AG04449 (cell line): ENCODE measurements at regions not wholly inside any gene's neighbourhood (a gene's known extent, or its start where the extent isn't known, plus 50 kb on each side); places are given as distances from the start of the nearest gene placed in this dataset.

Source experiments
- CTCF ChIA-PET: fragments of 350-600 bp; formaldehyde crosslinking; extraction: SDS; loops from one replicate; lab custom pipeline; 2021; ENCODE audit warnings: antibody characterized with exemption; lab: Yijun Ruan, JAX
- POLR2A ChIA-PET: fragments of 400-600, 350-600 bp; formaldehyde crosslinking; extraction: SDS; loops from one replicate; lab custom pipeline; 2020; ENCODE audit warnings: antibody characterized with exemption, inconsistent platforms; lab: Yijun Ruan, JAX
- DNase-seq: peaks from one replicate; pipeline ENCODE4 v3.0.0-alpha.2; 2010; ENCODE audit warnings: low read depth, low spot score
- H3K4me3 ChIP-seq: 2 replicates; pipeline ENCODE4 v1.5.1; 2011; ENCODE audit warnings: low read depth, mild to moderate bottlenecking, control low read depth, low read length
- CTCF ChIP-seq: IDR thresholded peaks from one replicate; pipeline ENCODE4 v1.5.1; 2011; ENCODE audit warnings: mild to moderate bottlenecking, moderate library complexity, low read length, control low read depth, inconsistent platforms; ENCODE audit not compliant: insufficient read depth; ENCODE audit errors: missing control alignments

- ChIA-PET CTCF (no interaction called here), POLR2A (no interaction called here)
- H3K4me3 ChIP-seq, result no peak overlapping the region
- no peak for TF ChIP-seq CTCF
- DNase-seq, result no peak
Observed at GRCh38 chr18:10067670-10068659, 154.1 kb downstream of the VAPA start.

GRCh38 chr18:10068766-10069567 is 155.2 kb downstream of the VAPA start:
- POLR2A ChIA-PET, result no interaction called here
- no peak for TF ChIP-seq CTCF
- CTCF ChIA-PET, result no interaction called here
- no peak for DNase-seq
- H3K4me3 ChIP-seq, result no peak overlapping the region

- no peak for DNase-seq
- ChIA-PET CTCF (no interaction called here), POLR2A (no interaction called here)
- H3K4me3 ChIP-seq, result no peak overlapping the region
- TF ChIP-seq CTCF, result no peak
Observed at GRCh38 chr18:10070561-10071000, 156.8 kb downstream of the VAPA start.

- no peak overlapping the region for H3K4me3 ChIP-seq
- no peak for DNase-seq
- ChIA-PET POLR2A (no interaction called here), CTCF (interaction anchor here (0.6 to 1.8 kb wide), 4 partner anchors 28 to 450 kb away, joined by 3 to 4 read pairs (median 4); no protein-coding TSS in a partner anchor)
- TF ChIP-seq CTCF, result no peak
Observed at GRCh38 chr18:10072671-10073175, 158.9 kb downstream of the VAPA start.

- no peak for DNase-seq
- ChIA-PET CTCF (interaction anchor here (0.5 kb wide), 1 partner anchor 344 kb away, joined by 3 read pairs; no protein-coding TSS in a partner anchor), POLR2A (interaction anchor here (1.4 kb wide), 1 partner anchor 16 kb away, joined by 3 read pairs; no protein-coding TSS in a partner anchor)
- H3K4me3 ChIP-seq, result no peak overlapping the region
- no peak for TF ChIP-seq CTCF
Observed at GRCh38 chr18:10074110-10074509, 160.3 kb downstream of the VAPA start.
